ENCODE measurements at regions not wholly inside any gene's neighbourhood (a gene's known extent, or its start where the extent isn't known, plus 50 kb on each side); places are given as distances from the start of the nearest gene placed in this dataset.

DNA sequence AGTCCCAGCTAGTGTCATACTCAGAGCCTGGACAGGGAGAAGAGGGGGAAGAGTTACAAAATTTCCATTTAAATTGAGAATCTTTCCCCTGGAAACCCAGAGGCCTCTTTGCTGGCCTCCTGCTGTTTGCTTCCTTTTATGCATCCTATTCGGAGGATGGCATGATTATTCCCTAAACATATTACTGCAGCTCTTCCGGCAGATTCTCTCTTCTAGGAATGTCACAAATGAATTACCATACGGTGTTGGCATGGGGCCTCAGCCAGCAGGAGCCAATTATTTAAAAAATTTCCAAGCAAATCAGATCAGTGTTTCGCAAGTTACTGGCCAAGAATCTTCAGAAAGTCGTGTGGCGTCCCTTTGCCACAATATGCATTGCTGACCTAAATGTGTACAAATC, 326.7 kb upstream of the NCAM1 start:
- H3K36me3 ChIP-seq (ENCODE audit: control insufficient read depth, insufficient read depth, low read length) = no peaks in the 10 kb centered on the region
- TF ChIP-seq, protein P1, sequence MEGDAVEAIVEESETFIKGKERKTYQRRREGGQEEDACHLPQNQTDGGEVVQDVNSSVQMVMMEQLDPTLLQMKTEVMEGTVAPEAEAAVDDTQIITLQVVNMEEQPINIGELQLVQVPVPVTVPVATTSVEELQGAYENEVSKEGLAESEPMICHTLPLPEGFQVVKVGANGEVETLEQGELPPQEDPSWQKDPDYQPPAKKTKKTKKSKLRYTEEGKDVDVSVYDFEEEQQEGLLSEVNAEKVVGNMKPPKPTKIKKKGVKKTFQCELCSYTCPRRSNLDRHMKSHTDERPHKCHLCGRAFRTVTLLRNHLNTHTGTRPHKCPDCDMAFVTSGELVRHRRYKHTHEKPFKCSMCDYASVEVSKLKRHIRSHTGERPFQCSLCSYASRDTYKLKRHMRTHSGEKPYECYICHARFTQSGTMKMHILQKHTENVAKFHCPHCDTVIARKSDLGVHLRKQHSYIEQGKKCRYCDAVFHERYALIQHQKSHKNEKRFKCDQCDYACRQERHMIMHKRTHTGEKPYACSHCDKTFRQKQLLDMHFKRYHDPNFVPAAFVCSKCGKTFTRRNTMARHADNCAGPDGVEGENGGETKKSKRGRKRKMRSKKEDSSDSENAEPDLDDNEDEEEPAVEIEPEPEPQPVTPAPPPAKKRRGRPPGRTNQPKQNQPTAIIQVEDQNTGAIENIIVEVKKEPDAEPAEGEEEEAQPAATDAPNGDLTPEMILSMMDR (IDR thresholded peaks at IDR 0.05; ENCODE audit: insufficient read depth, low read length, severe bottlenecking) = no peak
- FAIRE-seq (no peak), DNase-seq (ENCODE audit: low read depth) (no peak)
- peaks cover 2% of the 10 kb centered on the region for H3K27me3 ChIP-seq (ENCODE audit: control insufficient read depth, insufficient read depth, low read length)
- H3K4me3 ChIP-seq (ENCODE audit: low read depth, low read length) = no peak overlapping the region

DNA sequence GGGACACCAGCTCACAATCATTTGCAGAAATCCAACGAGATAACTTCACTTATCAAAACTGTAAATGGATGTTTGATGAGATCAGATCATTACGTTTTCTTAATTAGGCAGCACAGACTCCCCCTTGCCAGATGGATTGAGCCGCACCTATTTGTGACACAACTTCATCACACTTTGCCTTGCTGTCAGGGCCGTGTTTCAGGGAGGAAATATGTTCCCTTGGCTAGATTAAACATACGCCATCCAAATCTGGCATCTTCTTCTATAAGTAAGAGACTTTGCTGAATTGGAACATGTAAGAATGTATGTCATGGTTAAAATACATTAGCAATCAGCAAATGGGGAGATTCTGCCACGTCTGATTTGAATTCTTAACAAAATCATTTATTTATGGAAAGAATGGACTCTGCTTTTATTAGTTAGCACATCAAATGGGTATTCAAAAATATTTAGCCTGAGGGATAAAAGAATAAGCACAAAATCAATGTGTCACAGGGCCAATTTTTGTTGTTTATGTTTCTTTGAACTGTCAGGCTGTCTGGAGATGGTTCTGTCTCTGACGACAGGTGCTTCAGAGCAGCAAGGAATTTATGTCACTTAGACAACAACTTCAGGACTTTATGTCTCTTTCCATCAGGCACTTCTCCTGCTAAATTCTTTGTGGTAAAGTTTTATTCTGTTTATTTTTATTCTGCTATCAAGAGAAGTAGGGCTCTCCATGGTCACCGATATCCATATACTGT, 326.1 kb upstream of the NCAM1 start:
- no peak for FAIRE-seq
- Histone ChIP-seq H3K27me3 (ENCODE audit: control insufficient read depth, insufficient read depth, low read length) (peaks cover 2% of the 10 kb centered on the region), H3K4me3 (ENCODE audit: low read depth, low read length) (no peak overlapping the region), H3K36me3 (ENCODE audit: control insufficient read depth, insufficient read depth, low read length) (no peaks in the 10 kb centered on the region)
- no peak for DNase-seq (ENCODE audit: low read depth)
- TF ChIP-seq, protein P1 (IDR thresholded peaks at IDR 0.05; ENCODE audit: insufficient read depth, low read length, severe bottlenecking) = no peak

DNA sequence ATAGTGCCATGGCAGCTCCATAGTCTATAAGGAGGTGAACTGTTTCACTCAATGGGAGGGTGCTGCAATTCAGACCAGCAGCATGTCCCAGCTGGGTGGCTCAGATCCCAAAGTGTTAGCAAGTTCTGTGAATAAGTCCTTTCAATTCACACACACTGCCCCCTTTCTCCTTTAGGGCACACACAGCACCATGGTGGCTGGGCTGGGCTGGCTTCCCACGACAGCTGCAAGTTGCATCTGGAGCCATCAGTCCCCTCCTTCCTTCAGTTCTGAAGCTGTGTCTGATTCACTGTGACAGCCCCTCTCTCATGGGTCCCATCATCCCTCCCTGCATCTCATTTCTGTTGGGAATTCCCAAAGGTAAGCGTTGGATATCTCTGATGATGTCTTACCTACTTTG, 324.1 kb upstream of the NCAM1 start:
- TF ChIP-seq, protein P1 (IDR thresholded peaks at IDR 0.05; ENCODE audit: insufficient read depth, low read length, severe bottlenecking) = no peak

DNA sequence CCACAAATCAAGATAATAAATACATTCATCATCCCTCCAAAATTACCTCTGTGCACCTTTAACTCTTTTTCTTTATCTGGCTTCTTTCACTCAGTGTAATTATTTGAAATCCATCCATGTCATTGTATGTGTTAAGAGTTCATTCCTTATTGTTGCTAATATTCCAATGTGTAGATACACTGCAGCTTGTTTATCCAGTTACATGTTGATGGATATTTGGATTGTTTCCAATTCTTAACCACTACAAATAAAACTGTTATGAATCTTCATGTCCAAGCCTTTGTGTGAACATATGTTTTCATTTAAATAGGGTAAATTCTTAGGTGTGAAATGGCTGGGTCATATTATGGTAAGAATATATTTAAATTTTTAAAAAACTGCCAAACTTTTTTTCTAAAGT, 323.3 kb upstream of the NCAM1 start:
- DNase-seq (ENCODE audit: low read depth) = no peak
- Histone ChIP-seq H3K36me3 (ENCODE audit: control insufficient read depth, insufficient read depth, low read length) (no peaks in the 10 kb centered on the region), H3K27me3 (ENCODE audit: control insufficient read depth, insufficient read depth, low read length) (no peaks in the 10 kb centered on the region), H3K4me3 (ENCODE audit: low read depth, low read length) (no peak overlapping the region)
- TF ChIP-seq, protein P1 (IDR thresholded peaks at IDR 0.05; ENCODE audit: insufficient read depth, low read length, severe bottlenecking) = no peak
- no peak for FAIRE-seq

More for the DNA sequence above, 324.1 kb upstream of the NCAM1 start:
- no peak overlapping the region for H3K4me3 ChIP-seq (ENCODE audit: low read depth, low read length)
- no peaks in the 10 kb centered on the region for H3K36me3 ChIP-seq (ENCODE audit: control insufficient read depth, insufficient read depth, low read length)
- no peaks in the 10 kb centered on the region for H3K27me3 ChIP-seq (ENCODE audit: control insufficient read depth, insufficient read depth, low read length)
- no peak for DNase-seq (ENCODE audit: low read depth)
- no peak for FAIRE-seq

DNA sequence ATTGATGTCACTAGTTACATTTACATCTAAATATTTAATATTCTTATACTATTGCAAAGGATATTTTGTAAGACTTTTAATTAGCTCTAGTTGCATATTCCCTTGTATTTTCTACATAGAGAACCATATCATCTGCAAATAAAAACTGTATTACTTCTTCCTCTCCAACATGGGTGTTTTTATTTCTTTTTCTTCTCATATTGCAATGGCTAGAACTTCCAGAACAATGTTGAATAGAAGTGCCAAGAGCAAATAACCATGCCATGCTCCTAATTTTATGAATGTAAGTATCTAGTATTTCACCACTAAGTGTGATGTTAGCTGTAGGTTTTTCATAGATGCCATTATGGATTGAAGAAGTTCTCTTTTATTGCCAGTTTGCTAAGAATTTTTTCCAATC, 321.8 kb upstream of the NCAM1 start:
- Histone ChIP-seq H3K27me3 (ENCODE audit: control insufficient read depth, insufficient read depth, low read length) (no peaks in the 10 kb centered on the region), H3K36me3 (ENCODE audit: control insufficient read depth, insufficient read depth, low read length) (no peaks in the 10 kb centered on the region), H3K4me3 (ENCODE audit: low read depth, low read length) (no peak overlapping the region)
- DNase-seq (ENCODE audit: low read depth) = no peak
- TF ChIP-seq, protein P1 (IDR thresholded peaks at IDR 0.05; ENCODE audit: insufficient read depth, low read length, severe bottlenecking) = no peak
- FAIRE-seq = no peak

DNA sequence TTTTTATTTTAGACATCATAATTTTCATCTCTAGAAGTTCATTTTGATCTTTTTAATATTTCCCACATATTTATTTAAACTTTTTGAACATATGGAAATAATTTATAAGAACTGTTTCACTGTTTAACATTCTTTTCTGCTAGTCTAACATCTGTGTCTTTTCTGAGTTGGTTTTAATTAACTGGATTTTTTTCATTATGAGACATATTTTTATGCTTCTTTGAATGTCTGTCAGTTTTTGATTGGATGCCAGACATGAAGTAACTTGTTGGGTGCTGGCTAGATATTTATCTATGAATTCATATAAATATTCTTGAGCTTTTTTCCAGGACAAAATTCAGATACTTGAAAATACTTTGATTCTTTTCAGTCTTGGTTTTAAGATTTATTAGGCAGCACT, 317.8 kb upstream of the NCAM1 start:
- Histone ChIP-seq H3K4me3 (ENCODE audit: low read depth, low read length) (no peak overlapping the region), H3K36me3 (ENCODE audit: control insufficient read depth, insufficient read depth, low read length) (no peaks in the 10 kb centered on the region), H3K27me3 (ENCODE audit: control insufficient read depth, insufficient read depth, low read length) (no peaks in the 10 kb centered on the region)
- FAIRE-seq (no peak), DNase-seq (ENCODE audit: low read depth) (no peak)
- TF ChIP-seq, protein P1 (IDR thresholded peaks at IDR 0.05; ENCODE audit: insufficient read depth, low read length, severe bottlenecking) = no peak

Data from bronchial epithelial cell (primary cell).